HUES48 (cell line): ENCODE measurements at regions not wholly inside any gene's neighbourhood (a gene's known extent, or its start where the extent isn't known, plus 50 kb on each side); places are given as distances from the start of the nearest gene placed in this dataset.

ENCODE experiments used
- H3K27ac ChIP-seq: one replicate; pipeline ENCODE4 v1.7.0; 2013; ENCODE audit warnings: low read depth, low read length, inconsistent platforms
- H3K27me3 ChIP-seq: 2 replicates; pipeline ENCODE4 v1.6.1; 2013; ENCODE audit warnings: mild to moderate bottlenecking, low read length; ENCODE audit not compliant: control insufficient read depth, insufficient read depth
- H3K36me3 ChIP-seq: 2 replicates; pipeline ENCODE4 v1.6.1; 2013; ENCODE audit warnings: low read length; ENCODE audit not compliant: control insufficient read depth, insufficient read depth
- H3K4me1 ChIP-seq: 2 replicates; pipeline ENCODE4 v1.6.1; 2013; ENCODE audit warnings: mild to moderate bottlenecking, low read length; ENCODE audit not compliant: control insufficient read depth, insufficient read depth
- H3K4me3 ChIP-seq: 2 replicates; pipeline ENCODE4 v1.5.1; 2013; ENCODE audit warnings: mild to moderate bottlenecking, low read depth, low read length
- H3K9ac ChIP-seq: 2 replicates; pipeline ENCODE4 v1.6.1; 2013; ENCODE audit warnings: mild to moderate bottlenecking, low read depth, low read length, moderate library complexity
- H3K9me3 ChIP-seq: 2 replicates; pipeline ENCODE4 v1.6.1; 2013; ENCODE audit warnings: low read length; ENCODE audit not compliant: control insufficient read depth, insufficient read depth

DNA sequence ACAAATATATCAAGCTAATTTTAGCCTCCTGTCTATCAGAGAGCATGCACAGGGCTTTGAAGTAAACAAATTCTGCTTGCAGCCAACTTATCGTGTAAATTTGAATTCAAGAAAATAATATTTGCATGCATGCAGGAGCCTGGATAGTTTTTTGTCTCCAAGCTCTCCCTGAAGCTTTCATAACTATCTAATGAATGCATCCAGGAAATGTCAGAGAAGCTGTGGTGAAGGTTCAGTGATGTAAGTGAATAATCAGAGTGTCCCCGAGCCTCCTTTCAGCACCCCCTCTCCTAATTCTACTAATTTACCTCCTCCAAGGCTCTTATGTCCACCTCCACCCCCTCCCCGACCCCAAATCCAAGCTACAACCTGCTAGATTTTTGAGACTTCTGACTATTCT lies 172.0 kb upstream of the ZNF32 start:
- no peaks in the 10 kb centered on the region for H3K27me3 ChIP-seq
- H3K27ac ChIP-seq: no peak overlapping the region

GRCh38 chr10:43819464-43820230 lies 171.0 kb upstream of the ZNF32 start:
- Histone ChIP-seq H3K27me3 (no peaks in the 10 kb centered on the region), H3K9me3 (no peaks in the 10 kb centered on the region), H3K36me3 (no peaks in the 10 kb centered on the region), H3K4me3 (no peak overlapping the region), H3K4me1 (no peaks in the 10 kb centered on the region), H3K9ac (no peak overlapping the region), H3K27ac (no peak overlapping the region)

More for the DNA sequence above, 172.0 kb upstream of the ZNF32 start:
- H3K4me3 ChIP-seq: no peak overlapping the region
- H3K9ac ChIP-seq: no peak overlapping the region
- H3K36me3 ChIP-seq: no peaks in the 10 kb centered on the region
- no peaks in the 10 kb centered on the region for H3K4me1 ChIP-seq
- no peaks in the 10 kb centered on the region for H3K9me3 ChIP-seq

- no peaks in the 10 kb centered on the region for H3K4me1 ChIP-seq
Measured at GRCh38 chr10:43818687-43819086, 170.0 kb upstream of the ZNF32 start.

DNA sequence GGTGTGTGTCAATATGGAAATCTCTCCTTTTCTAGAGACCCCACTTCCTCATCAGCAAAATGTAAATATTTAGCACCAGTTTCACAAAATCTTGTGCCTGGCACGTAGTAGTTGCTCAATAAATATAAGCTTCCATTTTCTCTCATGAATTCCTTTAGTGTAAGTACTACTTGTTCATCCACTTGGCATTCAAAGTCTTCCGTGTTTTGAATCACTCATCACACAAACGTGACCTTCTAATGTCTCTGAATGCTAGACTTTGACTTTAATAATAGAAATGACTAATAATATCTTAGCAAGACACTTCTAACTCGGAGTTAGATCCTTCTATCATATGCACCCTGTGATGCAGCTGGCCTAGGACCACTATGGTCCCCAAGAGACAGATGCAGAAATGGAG lies 168.7 kb upstream of the ZNF32 start:
- no peaks in the 10 kb centered on the region for H3K36me3 ChIP-seq
- H3K9me3 ChIP-seq: no peaks in the 10 kb centered on the region
- H3K27ac ChIP-seq: no peak overlapping the region
- H3K4me1 ChIP-seq: no peaks in the 10 kb centered on the region
- no peak overlapping the region for H3K4me3 ChIP-seq
- no peaks in the 10 kb centered on the region for H3K27me3 ChIP-seq
- no peak overlapping the region for H3K9ac ChIP-seq

More at GRCh38 chr10:43818687-43819086, 170.0 kb upstream of the ZNF32 start:
- no peak overlapping the region for H3K9ac ChIP-seq
- H3K9me3 ChIP-seq: no peaks in the 10 kb centered on the region
- H3K4me3 ChIP-seq: no peak overlapping the region
- no peak overlapping the region for H3K27ac ChIP-seq
- H3K27me3 ChIP-seq: no peaks in the 10 kb centered on the region
- no peaks in the 10 kb centered on the region for H3K36me3 ChIP-seq

DNA sequence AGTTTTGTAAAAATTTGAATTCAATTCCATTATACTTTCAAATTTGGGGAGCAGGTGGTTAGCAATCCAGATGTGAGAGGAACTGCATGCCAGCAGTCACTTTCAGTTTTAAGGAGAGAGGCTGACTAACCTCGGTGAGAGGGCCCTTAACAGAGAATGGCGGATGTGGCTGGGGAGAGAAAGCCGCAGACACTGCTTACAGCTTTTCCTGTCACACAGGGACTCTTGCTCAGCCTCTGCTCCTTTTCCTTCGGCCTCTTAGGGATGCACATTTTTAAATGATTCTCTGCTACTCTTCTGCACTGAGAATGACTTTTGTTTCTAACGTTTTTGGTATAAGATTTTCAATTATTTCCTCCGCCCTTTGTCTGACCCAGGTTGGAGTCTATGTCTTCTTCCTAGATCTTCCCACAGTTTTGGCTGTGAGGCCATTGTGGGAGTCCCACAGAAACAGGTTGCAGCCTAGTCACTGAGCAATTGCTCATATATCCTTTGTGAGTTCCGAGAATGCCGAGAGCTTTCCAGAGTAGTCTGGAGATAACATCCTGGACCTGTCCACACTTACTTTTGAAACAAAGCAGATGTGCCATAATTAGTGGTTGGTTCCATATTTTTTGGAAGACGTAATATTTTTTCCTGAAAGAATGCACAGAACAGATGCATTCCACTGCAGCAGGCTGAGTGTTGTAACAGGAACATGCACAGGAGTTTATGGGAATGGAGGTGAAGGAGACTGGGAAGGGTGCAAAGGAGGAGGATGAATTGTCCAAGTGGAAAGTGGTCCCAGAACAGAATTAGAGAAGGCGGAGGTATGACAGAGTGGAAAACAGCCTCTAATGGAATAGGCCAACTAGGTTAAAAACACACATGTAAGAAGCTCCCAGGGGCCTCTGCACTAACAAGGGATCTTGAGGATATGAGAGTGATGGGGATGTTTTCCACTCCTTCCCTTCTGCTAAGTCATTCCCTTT lies 168.0 kb upstream of the ZNF32 start:
- no peaks in the 10 kb centered on the region for H3K27me3 ChIP-seq
- H3K36me3 ChIP-seq: no peaks in the 10 kb centered on the region
- no peak overlapping the region for H3K9ac ChIP-seq
- H3K4me3 ChIP-seq: no peak overlapping the region
- H3K4me1 ChIP-seq: no peaks in the 10 kb centered on the region
- no peaks in the 10 kb centered on the region for H3K9me3 ChIP-seq
- H3K27ac ChIP-seq: no peak overlapping the region

DNA sequence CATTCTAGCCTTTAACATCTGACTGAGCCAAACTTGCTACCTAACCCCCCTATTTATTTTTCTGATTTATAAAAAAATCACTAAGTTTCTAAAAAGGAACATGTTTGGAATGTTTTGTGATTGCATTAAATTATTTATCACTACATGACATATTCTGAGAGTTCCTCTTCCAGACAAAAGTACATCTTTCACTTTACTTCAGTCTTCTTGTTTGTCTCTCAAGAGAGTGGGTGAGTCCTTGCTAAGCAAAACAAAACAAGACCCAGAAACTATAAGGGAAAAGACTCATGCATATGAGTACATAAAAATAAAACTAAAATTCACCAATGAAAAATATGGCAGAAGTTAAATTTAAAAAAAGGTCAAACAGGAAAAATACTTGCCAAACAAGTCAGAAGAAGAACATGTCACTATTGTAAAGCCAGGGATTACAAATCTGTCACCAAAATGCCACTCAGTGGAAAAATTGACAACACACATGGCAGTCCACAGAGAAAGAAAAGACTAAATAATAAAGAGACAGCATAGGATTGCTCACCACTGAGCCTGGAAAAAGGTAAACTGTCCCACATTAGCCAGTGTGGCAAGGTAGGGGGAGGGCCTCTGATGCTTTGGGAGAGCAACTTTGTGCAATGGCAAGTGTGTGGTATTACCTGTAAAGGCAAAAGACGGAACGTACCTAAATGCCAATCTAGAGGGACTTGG lies 166.7 kb upstream of the ZNF32 start:
- Histone ChIP-seq H3K4me1 (no peaks in the 10 kb centered on the region), H3K27me3 (no peaks in the 10 kb centered on the region), H3K9me3 (no peaks in the 10 kb centered on the region), H3K9ac (no peak overlapping the region), H3K36me3 (no peaks in the 10 kb centered on the region), H3K4me3 (no peak overlapping the region), H3K27ac (no peak overlapping the region)

DNA sequence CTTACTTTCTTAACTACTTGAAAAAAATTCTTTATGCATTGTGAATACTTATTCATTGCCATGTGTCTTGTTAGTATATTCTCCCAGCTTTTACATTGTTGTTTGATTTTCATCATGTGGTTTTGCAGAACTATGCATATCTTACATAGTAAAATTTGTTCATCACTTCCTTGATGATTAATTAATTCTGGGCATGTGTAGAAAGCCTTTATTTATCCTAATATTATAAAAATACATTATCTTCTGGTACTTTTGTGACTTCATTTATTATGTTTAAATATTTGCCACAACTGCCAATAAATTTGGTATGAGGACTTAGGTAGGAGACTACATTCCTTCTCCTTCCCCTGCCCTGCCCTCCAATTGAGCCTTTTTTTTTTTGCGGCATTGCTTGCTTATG lies 166.0 kb upstream of the ZNF32 start:
- no peaks in the 10 kb centered on the region for H3K36me3 ChIP-seq
- no peaks in the 10 kb centered on the region for H3K9me3 ChIP-seq
- no peaks in the 10 kb centered on the region for H3K27me3 ChIP-seq
- H3K4me3 ChIP-seq: no peak overlapping the region
- no peak overlapping the region for H3K9ac ChIP-seq
- no peaks in the 10 kb centered on the region for H3K4me1 ChIP-seq
- no peak overlapping the region for H3K27ac ChIP-seq

GRCh38 chr10:43811871-43812270 lies 163.2 kb upstream of the ZNF32 start:
- H3K27ac ChIP-seq: no peak overlapping the region
- no peak overlapping the region for H3K9ac ChIP-seq
- H3K36me3 ChIP-seq: no peaks in the 10 kb centered on the region
- no peaks in the 10 kb centered on the region for H3K4me1 ChIP-seq
- H3K27me3 ChIP-seq: no peaks in the 10 kb centered on the region
- no peaks in the 10 kb centered on the region for H3K9me3 ChIP-seq
- no peak overlapping the region for H3K4me3 ChIP-seq

DNA sequence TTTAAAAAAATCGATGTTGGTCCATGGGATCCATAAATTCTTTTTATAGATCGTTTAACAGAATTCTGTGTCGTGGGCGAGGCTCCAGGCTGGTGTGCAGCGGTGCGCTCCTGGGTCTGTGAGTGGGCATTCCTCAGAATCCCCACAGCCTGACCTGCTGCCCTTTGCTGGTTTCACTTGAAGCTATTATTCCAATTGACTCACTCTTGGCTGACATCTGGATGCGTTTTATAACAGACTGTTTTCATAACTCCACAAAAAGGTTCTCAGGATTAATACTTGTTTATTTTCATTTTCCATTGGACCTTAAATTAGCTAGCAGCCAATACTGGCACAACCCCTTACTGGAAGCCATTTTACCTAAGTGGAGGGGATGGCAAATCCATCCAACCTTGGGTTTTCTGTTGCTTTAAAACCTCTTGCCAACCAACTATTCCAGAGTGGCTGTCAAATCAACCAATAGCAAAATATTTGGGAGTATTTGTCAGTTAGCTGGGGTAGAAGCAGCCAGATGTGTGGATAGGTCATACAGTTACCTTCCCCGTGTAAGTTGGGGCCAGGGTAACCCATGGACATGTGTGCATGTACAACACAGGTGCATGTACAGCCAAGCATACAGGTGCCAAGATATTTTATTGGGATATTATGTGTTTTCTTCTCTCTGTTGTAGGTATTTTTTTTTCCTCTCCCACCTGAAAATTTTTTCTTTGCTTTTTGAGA lies 160.7 kb upstream of the ZNF32 start:
- H3K36me3 ChIP-seq: no peaks in the 10 kb centered on the region
- H3K4me3 ChIP-seq: no peak overlapping the region
- no peaks in the 10 kb centered on the region for H3K4me1 ChIP-seq
- no peak overlapping the region for H3K27ac ChIP-seq
- H3K9me3 ChIP-seq: no peaks in the 10 kb centered on the region
- H3K9ac ChIP-seq: no peak overlapping the region
- no peaks in the 10 kb centered on the region for H3K27me3 ChIP-seq

DNA sequence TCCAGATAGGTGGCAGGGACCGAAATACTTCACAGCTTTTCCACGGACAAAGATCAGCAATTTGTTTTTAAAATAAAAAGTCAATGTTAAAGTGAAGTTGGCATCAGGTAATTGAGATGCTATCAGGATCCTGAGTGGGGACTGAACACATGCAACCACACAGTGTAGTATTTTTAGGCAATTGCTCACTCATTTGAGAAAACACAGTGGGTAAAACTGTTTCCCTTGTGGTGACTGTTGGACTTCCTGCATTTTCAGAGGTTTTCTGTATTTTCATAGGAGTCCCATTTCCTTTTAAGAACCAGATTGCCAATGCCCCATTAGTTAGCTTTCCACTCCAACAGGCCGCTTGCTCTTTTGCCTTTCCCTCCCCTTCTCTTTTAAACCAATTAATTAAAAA lies 159.5 kb upstream of the ZNF32 start:
- Histone ChIP-seq H3K4me3 (no peak overlapping the region), H3K4me1 (no peaks in the 10 kb centered on the region), H3K9me3 (no peaks in the 10 kb centered on the region), H3K9ac (no peak overlapping the region), H3K27me3 (no peaks in the 10 kb centered on the region), H3K27ac (no peak overlapping the region), H3K36me3 (no peaks in the 10 kb centered on the region)
